ENCODE measurements at regions not wholly inside any gene's neighbourhood (a gene's known extent, or its start where the extent isn't known, plus 50 kb on each side); places are given as distances from the start of the nearest gene placed in this dataset.

DNA sequence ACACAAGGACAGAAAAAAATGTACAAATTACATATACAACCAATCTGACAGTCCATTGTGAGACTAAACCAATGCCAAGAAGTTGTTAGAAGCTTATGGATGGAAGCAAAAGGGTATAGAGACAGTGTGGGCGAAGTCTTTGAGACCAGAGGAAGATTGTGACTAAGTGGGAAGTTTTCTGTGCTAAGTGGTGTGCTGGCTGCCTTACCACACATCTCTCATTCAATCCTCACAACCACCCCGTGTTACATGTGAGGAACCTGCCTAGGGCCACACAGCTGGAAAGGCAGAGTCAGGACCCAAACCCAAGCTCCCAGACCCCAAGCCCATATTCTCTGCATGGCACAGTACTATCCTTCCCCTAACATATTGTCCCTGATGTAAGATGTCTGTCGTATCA is 53.5 kb upstream of the DUSP10 start:
- Histone ChIP-seq H3K4me1 (ENCODE audit: control insufficient read depth, insufficient read depth, low read length) (no peaks in the 10 kb centered on the region), H3K36me3 (ENCODE audit: control insufficient read depth in 2 of 2, insufficient read depth in 2 of 2, low read length in 2 of 2) (no peaks in the 10 kb centered on the region), H3K9me3 (ENCODE audit: control insufficient read depth in 2 of 2, low read length in 2 of 2) (no peaks in the 10 kb centered on the region), H3K27me3 (ENCODE audit: control insufficient read depth in 1 of 2, insufficient read depth in 2 of 2, low read length in 2 of 2) (no peaks in the 10 kb centered on the region), H3K4me3 (ENCODE audit: low read length in 2 of 2) (no peak overlapping the region), H3K9ac (ENCODE audit: low read length in 2 of 2) (no peak overlapping the region), H3K27ac (ENCODE audit: low read length) (no peak overlapping the region)

DNA sequence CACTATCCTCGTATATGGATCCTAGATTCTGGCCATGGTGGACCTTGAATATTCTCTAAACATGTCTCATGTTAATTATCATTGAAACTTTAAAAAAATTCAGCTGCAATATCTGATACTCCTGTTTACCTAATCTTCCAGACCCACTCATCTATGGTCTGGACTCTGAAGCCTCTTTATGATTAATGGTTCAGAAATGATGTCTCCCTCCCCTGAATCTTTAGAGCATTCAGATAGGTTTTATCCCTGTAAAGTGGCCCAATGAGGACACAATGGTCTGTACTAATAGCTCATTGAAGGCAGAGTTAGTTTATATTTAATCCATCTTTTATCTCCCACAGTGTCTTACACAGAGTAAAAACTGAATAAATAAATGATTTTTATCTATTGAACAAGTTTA is 53.0 kb upstream of the DUSP10 start:
- no peak overlapping the region for H3K4me3 ChIP-seq (ENCODE audit: low read length in 2 of 2)
- no peaks in the 10 kb centered on the region for H3K27me3 ChIP-seq (ENCODE audit: control insufficient read depth in 1 of 2, insufficient read depth in 2 of 2, low read length in 2 of 2)
- no peak overlapping the region for H3K9ac ChIP-seq (ENCODE audit: low read length in 2 of 2)
- H3K36me3 ChIP-seq (ENCODE audit: control insufficient read depth in 2 of 2, insufficient read depth in 2 of 2, low read length in 2 of 2): no peaks in the 10 kb centered on the region
- H3K9me3 ChIP-seq (ENCODE audit: control insufficient read depth in 2 of 2, low read length in 2 of 2): no peaks in the 10 kb centered on the region
- no peaks in the 10 kb centered on the region for H3K4me1 ChIP-seq (ENCODE audit: control insufficient read depth, insufficient read depth, low read length)
- H3K27ac ChIP-seq (ENCODE audit: low read length): no peak overlapping the region

DNA sequence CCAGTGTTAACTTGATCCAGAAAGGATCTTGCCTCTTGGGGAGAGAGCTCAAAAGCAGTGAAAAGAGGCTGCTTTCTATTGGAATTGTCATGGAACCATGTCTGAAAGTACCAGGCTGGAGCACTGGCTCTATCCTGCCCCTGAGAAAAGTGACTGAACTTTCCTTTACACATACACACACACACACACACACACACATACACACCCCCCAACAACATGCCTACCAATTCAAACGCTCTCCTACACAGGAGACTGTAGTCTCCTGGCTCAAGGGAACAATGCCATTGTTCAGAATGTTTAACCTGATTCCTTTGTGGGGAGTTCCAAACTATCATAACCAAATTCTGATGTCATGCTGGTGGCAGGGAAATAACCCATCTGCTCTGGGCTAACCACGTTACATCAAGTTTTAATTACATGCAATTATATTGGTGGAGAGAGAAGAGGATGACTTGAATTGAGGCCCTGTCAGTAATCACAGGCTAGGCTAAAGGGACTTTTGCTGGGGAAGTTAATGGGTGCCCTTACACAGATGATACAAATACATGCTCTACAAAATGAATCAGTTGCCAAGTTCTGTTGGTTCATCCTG is 52.3 kb upstream of the DUSP10 start:
- Histone ChIP-seq H3K9ac (ENCODE audit: low read length in 2 of 2) (no peak overlapping the region), H3K27me3 (ENCODE audit: control insufficient read depth in 1 of 2, insufficient read depth in 2 of 2, low read length in 2 of 2) (no peaks in the 10 kb centered on the region), H3K36me3 (ENCODE audit: control insufficient read depth in 2 of 2, insufficient read depth in 2 of 2, low read length in 2 of 2) (no peaks in the 10 kb centered on the region), H3K4me3 (ENCODE audit: low read length in 2 of 2) (no peak overlapping the region), H3K9me3 (ENCODE audit: control insufficient read depth in 2 of 2, low read length in 2 of 2) (no peaks in the 10 kb centered on the region), H3K4me1 (ENCODE audit: control insufficient read depth, insufficient read depth, low read length) (no peaks in the 10 kb centered on the region), H3K27ac (ENCODE audit: low read length) (no peak overlapping the region)

DNA sequence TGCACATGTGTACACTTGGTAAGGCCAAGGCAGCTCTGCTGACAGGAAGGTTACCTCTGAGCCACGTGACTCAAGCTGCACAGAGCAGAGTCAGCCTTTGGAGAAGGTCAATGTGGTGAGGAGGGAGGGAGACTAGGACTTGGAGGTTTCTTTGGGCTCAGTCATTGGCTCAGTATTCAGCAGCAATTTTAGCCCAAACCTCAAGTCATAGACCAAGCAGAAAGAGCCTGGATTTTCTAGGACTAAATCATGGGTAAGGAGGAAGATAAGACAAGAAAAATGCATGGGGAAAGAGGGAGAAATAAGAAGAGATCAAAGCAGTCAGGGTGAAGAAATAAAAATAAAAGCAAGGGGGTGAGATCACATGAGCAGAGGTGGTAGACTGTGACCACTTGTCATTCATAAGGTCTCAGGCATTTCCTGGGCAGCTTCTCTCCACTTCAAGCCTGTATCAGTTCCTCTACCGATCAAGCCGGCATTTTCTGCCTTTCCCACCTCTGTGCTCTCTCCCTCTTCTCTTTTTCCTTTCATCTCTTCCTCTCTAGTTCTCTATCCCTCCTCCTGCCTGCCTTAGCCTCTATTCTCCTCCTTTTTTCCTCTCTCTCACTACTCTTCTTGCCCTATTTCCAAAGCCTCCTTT is 51.7 kb upstream of the DUSP10 start:
- Histone ChIP-seq H3K9ac (ENCODE audit: low read length in 2 of 2) (no peak overlapping the region), H3K4me3 (ENCODE audit: low read length in 2 of 2) (no peak overlapping the region), H3K27me3 (ENCODE audit: control insufficient read depth in 1 of 2, insufficient read depth in 2 of 2, low read length in 2 of 2) (no peaks in the 10 kb centered on the region), H3K9me3 (ENCODE audit: control insufficient read depth in 2 of 2, low read length in 2 of 2) (no peaks in the 10 kb centered on the region), H3K27ac (ENCODE audit: low read length) (no peak overlapping the region), H3K36me3 (ENCODE audit: control insufficient read depth in 2 of 2, insufficient read depth in 2 of 2, low read length in 2 of 2) (no peaks in the 10 kb centered on the region), H3K4me1 (ENCODE audit: control insufficient read depth, insufficient read depth, low read length) (no peaks in the 10 kb centered on the region)

DNA sequence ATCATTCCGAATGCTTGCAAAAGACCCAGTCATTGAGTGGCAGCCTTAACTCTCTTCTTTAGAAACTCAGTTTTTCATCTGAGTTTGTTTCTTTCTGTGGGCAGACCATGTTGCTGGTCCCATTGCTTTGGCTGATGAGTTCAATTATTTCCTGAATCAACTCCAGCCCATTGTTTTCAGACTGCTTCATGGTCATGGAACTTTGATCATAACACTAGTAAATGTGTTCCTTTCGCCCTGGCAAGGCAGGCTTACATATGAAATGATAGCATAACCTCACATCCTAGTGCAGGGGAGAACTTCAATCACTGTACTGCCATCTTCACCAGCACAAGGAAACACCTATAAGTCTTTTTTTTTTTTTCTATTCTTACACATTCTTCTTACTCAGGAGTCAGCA is 50.0 kb upstream of the DUSP10 start:
- Histone ChIP-seq H3K27me3 (ENCODE audit: control insufficient read depth in 1 of 2, insufficient read depth in 2 of 2, low read length in 2 of 2) (no peaks in the 10 kb centered on the region), H3K27ac (ENCODE audit: low read length) (no peak overlapping the region), H3K9ac (ENCODE audit: low read length in 2 of 2) (no peak overlapping the region), H3K4me1 (ENCODE audit: control insufficient read depth, insufficient read depth, low read length) (no peaks in the 10 kb centered on the region), H3K9me3 (ENCODE audit: control insufficient read depth in 2 of 2, low read length in 2 of 2) (no peaks in the 10 kb centered on the region), H3K36me3 (ENCODE audit: control insufficient read depth in 2 of 2, insufficient read depth in 2 of 2, low read length in 2 of 2) (no peaks in the 10 kb centered on the region), H3K4me3 (ENCODE audit: low read length in 2 of 2) (no peak overlapping the region)

All from stomach smooth muscle (tissue), 2 donors.